BLaER1 treated with 17β-estradiol and CSF1 and Interleukin-3, amounts not matched to agents 10 nM and 100 nM (cell line): ENCODE measurements at regions not wholly inside any gene's neighbourhood (a gene's known extent, or its start where the extent isn't known, plus 50 kb on each side); places are given as distances from the start of the nearest gene placed in this dataset.
A peak's percentile ranks its signal among the peaks of the same experiment; 100 is the strongest.

Experiments
- H3K27ac ChIP-seq, 11 experiments: shearing (Covaris generic); formaldehyde crosslinking; 2 replicates each; pipeline ENCODE4 v1.8.1; 2022
- H3K27me3 ChIP-seq, 11 experiments: shearing (Covaris generic); formaldehyde crosslinking; 2 replicates each; pipeline ENCODE4 v1.8.1; 2022
- H3K36me3 ChIP-seq, 11 experiments: shearing (Covaris generic); formaldehyde crosslinking; 2 replicates each; pipeline ENCODE4 v1.8.1; 2022
- H3K4me1 ChIP-seq, 10 experiments: shearing (Covaris generic); formaldehyde crosslinking; 2 replicates each; pipeline ENCODE4 v1.8.1; 2022
- H3K4me2 ChIP-seq, 11 experiments: shearing (Covaris generic); formaldehyde crosslinking; 2 replicates each; pipeline ENCODE4 v1.8.1; 2022
- H3K4me3 ChIP-seq, 10 experiments: shearing (Covaris generic); formaldehyde crosslinking; 2 replicates each; pipeline ENCODE4 v1.8.1; 2022
- H3K9ac ChIP-seq, 11 experiments: shearing (Covaris generic); formaldehyde crosslinking; 2 replicates each; pipeline ENCODE4 v1.8.1; 2022
- H3K9me3 ChIP-seq, 11 experiments: shearing (Covaris generic); formaldehyde crosslinking; replicated peaks in 1 of 11; 2 replicates each; pipeline ENCODE4 v1.8.1; 2022
- H4K20me1 ChIP-seq, 11 experiments: shearing (Covaris generic); formaldehyde crosslinking; 2 replicates each; pipeline ENCODE4 v1.8.1; 2022
- Cebpa-rat ChIP-seq, 11 experiments: shearing (Covaris generic); IDR thresholded peaks; 2 replicates each; pipeline ENCODE4 v1.8.1; 2022

GRCh38 chr14:95408731-95409476 lies 89.2 kb upstream of the CLMN start:
- no peak overlapping the region for H3K4me3 ChIP-seq
- no peak overlapping the region for H3K27ac ChIP-seq
- no peak for TF ChIP-seq Cebpa-rat (IDR thresholded peaks at IDR 0.05)
- H3K9me3 ChIP-seq: no peaks in the 10 kb centered on the region
- no peaks in the 10 kb centered on the region for H3K27me3 ChIP-seq
- H3K36me3 ChIP-seq: peaks cover 41 to 68% (median 57%) of the 10 kb centered on the region in 11 experiments; a peak in 21 of 22 replicates
- peaks cover 0 to 19% (median 6%) of the 10 kb centered on the region in 10 experiments; a peak in 14 of 20 replicates for H3K4me1 ChIP-seq
- H3K4me2 ChIP-seq: no peak overlapping the region
- no peak overlapping the region for H3K9ac ChIP-seq
- H4K20me1 ChIP-seq: peaks cover 0 to 54% (median 20%) of the 10 kb centered on the region in 11 experiments; a peak in 14 of 22 replicates

GRCh38 chr14:95407354-95407753 lies 87.6 kb upstream of the CLMN start:
- H3K36me3 ChIP-seq: peaks cover 30 to 54% (median 44%) of the 10 kb centered on the region in 11 experiments; a peak in 21 of 22 replicates
- TF ChIP-seq Cebpa-rat (IDR thresholded peaks at IDR 0.05): no peak
- H3K4me1 ChIP-seq: 0 out of 20 replicates have a peak, but pooled peaks cover 0 to 13% (median 0%) of the 10 kb centered on the region in 10 experiments
- no peaks in the 10 kb centered on the region for H3K9me3 ChIP-seq
- no peak overlapping the region for H3K4me3 ChIP-seq
- H3K27me3 ChIP-seq: no peaks in the 10 kb centered on the region
- no peak overlapping the region for H3K27ac ChIP-seq
- no peak overlapping the region for H3K9ac ChIP-seq
- no peak overlapping the region for H3K4me2 ChIP-seq
- peaks cover 0 to 42% (median 15%) of the 10 kb centered on the region in 11 experiments; a peak in 12 of 22 replicates for H4K20me1 ChIP-seq

- peak in 1 of 11 experiments; percentile 21; a peak in 1 of 22 replicates for TF ChIP-seq Cebpa-rat (IDR thresholded peaks at IDR 0.05)
Observed at GRCh38 chr14:95406756-95407277, 87.1 kb upstream of the CLMN start.

GRCh38 chr14:95404583-95404982 lies 84.9 kb upstream of the CLMN start:
- Histone ChIP-seq H3K4me3 (no peak overlapping the region), H3K4me2 (no peak overlapping the region), H3K27ac (no peak overlapping the region), H3K4me1 (0 out of 20 replicates have a peak, but pooled peaks cover 0 to 13% (median 0%) of the 10 kb centered on the region in 10 experiments), H3K27me3 (no peaks in the 10 kb centered on the region), H3K9ac (no peak overlapping the region), H4K20me1 (peaks cover 0 to 21% (median 7%) of the 10 kb centered on the region in 11 experiments; a peak in 10 of 22 replicates), H3K36me3 (peaks cover 4 to 26% (median 16%) of the 10 kb centered on the region in 11 experiments; a peak in 21 of 22 replicates), H3K9me3 (no peaks in the 10 kb centered on the region)
- TF ChIP-seq Cebpa-rat (IDR thresholded peaks at IDR 0.05): no peak

More at GRCh38 chr14:95406756-95407277, 87.1 kb upstream of the CLMN start:
- no peaks in the 10 kb centered on the region for H3K27me3 ChIP-seq
- H3K36me3 ChIP-seq: peaks cover 24 to 49% (median 38%) of the 10 kb centered on the region in 11 experiments; a peak in 21 of 22 replicates
- no peak overlapping the region for H3K4me3 ChIP-seq
- no peak overlapping the region for H3K9ac ChIP-seq
- H3K27ac ChIP-seq: no peak overlapping the region
- H3K4me1 ChIP-seq: 0 out of 20 replicates have a peak, but pooled peaks cover 0 to 13% (median 0%) of the 10 kb centered on the region in 10 experiments
- H3K4me2 ChIP-seq: no peak overlapping the region
- peaks cover 0 to 37% (median 13%) of the 10 kb centered on the region in 11 experiments; a peak in 12 of 22 replicates for H4K20me1 ChIP-seq
- H3K9me3 ChIP-seq: no peaks in the 10 kb centered on the region

GRCh38 chr14:95402578-95402977 lies 82.9 kb upstream of the CLMN start:
- Histone ChIP-seq H3K27me3 (no peaks in the 10 kb centered on the region), H3K4me1 (0 out of 20 replicates have a peak, but pooled peaks cover 0 to 4% (median 0%) of the 10 kb centered on the region in 10 experiments), H3K9ac (no peak overlapping the region), H4K20me1 (peaks cover 0 to 3% (median 0%) of the 10 kb centered on the region in 11 experiments; a peak in 1 of 22 replicates), H3K4me2 (no peak overlapping the region), H3K27ac (no peak overlapping the region), H3K4me3 (no peak overlapping the region), H3K36me3 (peaks cover 0 to 9% (median under 1%) of the 10 kb centered on the region in 11 experiments; a peak in 7 of 22 replicates), H3K9me3 (no peaks in the 10 kb centered on the region)
- no peak for TF ChIP-seq Cebpa-rat (IDR thresholded peaks at IDR 0.05)

GRCh38 chr14:95402176-95402575 lies 82.5 kb upstream of the CLMN start:
- peaks cover 0 to 6% (median 0%) of the 10 kb centered on the region in 11 experiments; a peak in 5 of 22 replicates for H3K36me3 ChIP-seq
- peaks cover 0 to 4% (median 0%) of the 10 kb centered on the region in 10 experiments; a peak in 3 of 20 replicates for H3K4me1 ChIP-seq
- 0 out of 22 replicates have a peak, but pooled peaks cover 0 to under 1% (median 0%) of the 10 kb centered on the region in 11 experiments for H4K20me1 ChIP-seq
- H3K9ac ChIP-seq: no peak overlapping the region
- H3K27ac ChIP-seq: no peak overlapping the region
- no peaks in the 10 kb centered on the region for H3K27me3 ChIP-seq
- H3K4me3 ChIP-seq: no peak overlapping the region
- no peak for TF ChIP-seq Cebpa-rat (IDR thresholded peaks at IDR 0.05)
- H3K4me2 ChIP-seq: no peak overlapping the region
- no peaks in the 10 kb centered on the region for H3K9me3 ChIP-seq

- TF ChIP-seq Cebpa-rat (IDR thresholded peaks at IDR 0.05): no peak
- Histone ChIP-seq H3K4me3 (no peak overlapping the region), H3K9me3 (no peaks in the 10 kb centered on the region), H3K27ac (no peak overlapping the region), H3K27me3 (no peaks in the 10 kb centered on the region), H3K4me1 (peaks cover 9 to 23% (median 17%) of the 10 kb centered on the region in 10 experiments), H3K4me2 (no peak overlapping the region), H3K9ac (no peak overlapping the region), H4K20me1 (no peaks in the 10 kb centered on the region), H3K36me3 (no peaks in the 10 kb centered on the region)
Observed at GRCh38 chr14:95398630-95399547, 79.2 kb upstream of the CLMN start.

GRCh38 chr14:95397325-95397724 lies 77.6 kb upstream of the CLMN start:
- H3K27me3 ChIP-seq: no peaks in the 10 kb centered on the region
- no peaks in the 10 kb centered on the region for H3K36me3 ChIP-seq
- no peak overlapping the region for H3K4me3 ChIP-seq
- H3K27ac ChIP-seq: no peak overlapping the region
- peak overlapping the region in 2 of 11 experiments; percentile 63 to 75; a peak in 3 of 22 replicates for H3K4me2 ChIP-seq
- no peaks in the 10 kb centered on the region for H4K20me1 ChIP-seq
- H3K4me1 ChIP-seq: peaks cover 9 to 23% (median 17%) of the 10 kb centered on the region in 10 experiments
- H3K9me3 ChIP-seq: no peaks in the 10 kb centered on the region
- no peak for TF ChIP-seq Cebpa-rat (IDR thresholded peaks at IDR 0.05)
- no peak overlapping the region for H3K9ac ChIP-seq
